GM21381 (cell line): ENCODE measurements at regions not wholly inside any gene's neighbourhood (a gene's known extent, or its start where the extent isn't known, plus 50 kb on each side); places are given as distances from the start of the nearest gene placed in this dataset.
"Not testable (repeated sequence)": the region's sequence is repeated elsewhere in the genome, so short reads cannot be mapped to it uniquely, and the experiment has no call there.

Experiments used
- ATAC-seq: cut with Tn5 transposase; IDR thresholded peaks from one replicate; pipeline ENCODE4 v1.9.1; 2021; ENCODE audit warnings: mild to moderate bottlenecking, moderate library complexity; ENCODE audit not compliant: unreplicated experiment

DNA sequence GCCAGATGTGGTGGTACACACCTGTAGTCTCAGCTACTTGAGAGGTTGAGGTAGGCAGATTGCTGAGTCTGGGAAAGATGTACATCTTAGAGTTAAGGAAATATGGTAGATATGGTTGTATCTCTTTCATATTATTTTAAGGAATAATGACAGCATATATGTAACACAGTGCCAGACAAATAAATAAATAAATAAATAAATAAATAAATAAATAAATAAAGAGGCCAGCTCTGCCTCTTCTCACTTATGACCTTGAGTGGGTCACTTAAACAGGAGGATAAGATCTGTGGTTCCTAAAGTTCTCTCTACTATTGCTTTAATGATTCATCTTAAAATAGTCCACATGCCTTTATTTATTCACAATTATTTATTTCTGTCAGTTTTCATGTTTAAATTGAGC, 890.9 kb upstream of the TENM4 start:
- ATAC-seq: no peak

DNA sequence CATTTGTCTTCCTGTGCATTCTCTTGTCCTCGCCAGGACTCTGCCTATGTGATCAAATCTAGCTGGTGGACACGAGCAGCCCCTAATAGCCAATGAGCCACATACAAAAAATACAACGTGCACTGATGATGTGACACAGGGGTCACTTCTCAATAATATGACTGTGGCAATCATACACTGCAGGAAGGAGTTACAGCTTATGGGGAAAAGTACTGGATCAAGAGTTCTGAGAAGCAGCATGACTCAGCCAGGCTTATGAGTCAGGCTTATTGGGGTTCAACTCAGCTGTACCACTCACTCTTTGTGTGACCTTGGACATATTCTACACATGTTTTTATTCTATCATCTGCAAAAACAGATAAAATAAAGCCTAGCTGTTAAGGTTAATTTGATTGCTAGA, 889.4 kb upstream of the TENM4 start:
- ATAC-seq: no peak

DNA sequence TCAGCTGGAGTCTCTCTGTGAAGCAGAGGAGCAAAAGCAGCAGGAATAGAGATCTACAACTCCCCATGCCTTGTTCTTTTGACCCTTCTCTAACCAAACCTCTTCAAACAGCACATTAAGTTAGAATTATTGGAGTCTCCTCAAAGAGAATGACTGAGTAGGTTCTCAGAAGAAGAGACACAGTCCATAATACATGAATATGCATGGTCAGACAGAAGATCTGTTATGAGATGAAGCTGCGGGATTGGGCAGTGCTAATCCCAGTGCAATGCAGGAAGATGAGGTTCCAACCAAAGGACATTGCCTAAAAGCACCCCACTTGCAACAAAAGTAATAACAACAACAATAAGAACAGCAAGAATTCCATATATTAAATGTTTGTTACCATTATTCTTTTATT, 887.9 kb upstream of the TENM4 start:
- ATAC-seq: no peak

DNA sequence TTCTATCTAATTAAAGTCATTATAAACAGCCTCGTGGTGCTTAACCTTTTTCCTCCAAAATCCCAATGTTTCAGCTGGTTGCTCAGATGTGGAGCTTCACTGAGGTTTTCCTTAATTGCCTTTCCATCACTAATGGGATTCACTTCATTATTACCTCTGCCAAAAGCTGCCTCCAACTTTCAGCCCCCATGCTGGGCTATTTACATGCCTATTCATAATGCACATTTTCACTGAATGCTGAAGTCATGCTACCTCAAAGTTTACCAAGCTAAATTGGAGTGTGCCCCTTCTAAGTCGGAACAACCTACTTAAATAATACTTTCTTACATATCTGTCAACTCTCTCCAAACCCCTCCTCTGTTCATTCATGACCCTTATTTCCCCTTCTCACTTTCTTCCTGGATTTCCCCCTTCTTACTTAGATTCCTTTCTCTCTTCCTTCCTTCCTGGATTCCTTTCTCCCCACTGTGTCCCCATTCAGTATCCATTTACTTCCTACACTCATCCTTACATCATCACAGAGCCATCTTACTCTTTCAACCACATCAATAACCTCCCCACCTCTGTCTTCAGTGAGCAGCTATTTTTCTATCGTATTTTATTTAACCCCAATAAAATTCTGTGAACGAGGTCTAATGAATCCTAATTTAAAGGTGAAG, 887.3 kb upstream of the TENM4 start:
- no peak for ATAC-seq

DNA sequence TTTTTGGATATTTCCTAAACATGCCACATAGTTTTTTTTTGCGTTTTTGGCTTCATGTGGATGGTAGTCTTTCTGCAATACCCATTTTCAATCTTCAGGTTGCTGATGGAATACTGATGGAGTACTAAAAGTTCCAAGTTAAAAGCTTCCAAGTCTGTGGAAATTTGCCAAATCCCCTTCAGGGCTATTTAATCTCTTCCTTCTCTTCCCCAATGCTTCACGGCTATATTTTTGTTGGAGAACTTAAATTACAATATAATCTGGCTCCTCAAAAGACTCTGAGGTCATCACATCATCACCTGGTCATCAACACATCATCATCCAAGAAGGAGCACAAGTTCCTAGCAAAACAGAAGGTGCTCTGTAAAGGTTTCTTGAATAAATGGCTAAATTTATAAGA, 881.0 kb upstream of the TENM4 start:
- no peak for ATAC-seq

DNA sequence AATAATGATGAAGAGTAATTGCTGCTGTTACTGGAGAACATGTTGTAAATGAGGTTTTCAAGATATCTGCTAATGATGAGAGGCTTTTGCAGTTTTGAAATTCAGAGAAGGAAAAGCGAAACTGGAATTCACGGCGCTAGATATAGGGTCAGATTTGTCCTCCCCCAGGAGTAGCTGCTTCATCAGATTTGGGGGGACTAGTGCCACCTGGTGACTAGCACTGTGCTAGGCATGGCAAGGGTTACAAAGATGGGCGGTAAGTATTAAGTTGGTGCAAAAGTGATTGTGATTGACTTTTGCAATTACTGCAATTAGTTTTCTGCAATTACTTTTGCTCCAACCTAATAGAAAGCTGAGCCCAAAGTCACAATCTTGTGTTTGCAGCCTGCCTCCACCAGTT, 879.9 kb upstream of the TENM4 start:
- ATAC-seq: no peak

DNA sequence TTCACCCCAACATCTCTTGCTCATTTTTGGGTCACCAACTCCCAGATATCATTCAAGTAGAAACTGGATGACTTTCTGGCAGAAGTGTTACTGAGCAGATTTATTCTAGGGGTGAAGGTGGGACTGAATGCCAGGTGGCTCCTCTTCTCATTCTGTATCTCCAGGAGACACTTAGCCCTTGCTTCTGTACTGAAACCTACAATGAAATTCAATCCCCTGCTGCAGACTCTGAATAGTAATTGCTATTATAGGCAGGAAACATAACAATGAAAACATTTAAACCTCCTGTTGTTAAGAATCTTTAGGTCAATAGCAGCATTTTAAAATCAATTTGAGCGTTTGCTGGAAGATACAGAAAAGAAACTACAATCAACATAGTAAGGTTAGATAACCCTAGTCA, 879.4 kb upstream of the TENM4 start:
- no peak for ATAC-seq

DNA sequence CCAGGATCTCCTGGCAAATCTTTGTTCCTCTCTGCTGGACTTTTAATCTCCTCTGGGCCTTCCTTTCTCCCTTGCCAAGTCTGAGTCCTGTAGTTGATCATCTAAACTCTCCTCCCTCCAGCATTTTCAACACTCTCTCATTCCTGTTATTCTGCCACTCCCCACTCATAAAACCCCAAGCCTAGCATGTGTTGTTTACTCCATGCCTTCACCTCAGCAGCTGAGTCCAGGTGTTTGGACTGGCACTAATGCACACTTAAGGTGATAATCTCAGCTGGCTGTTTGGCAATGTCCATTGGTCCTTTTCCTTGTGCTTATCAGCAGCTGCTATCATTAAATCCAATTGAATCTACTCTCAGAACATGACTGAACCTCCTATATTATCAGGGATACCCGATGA, 876.8 kb upstream of the TENM4 start:
- ATAC-seq: no peak

DNA sequence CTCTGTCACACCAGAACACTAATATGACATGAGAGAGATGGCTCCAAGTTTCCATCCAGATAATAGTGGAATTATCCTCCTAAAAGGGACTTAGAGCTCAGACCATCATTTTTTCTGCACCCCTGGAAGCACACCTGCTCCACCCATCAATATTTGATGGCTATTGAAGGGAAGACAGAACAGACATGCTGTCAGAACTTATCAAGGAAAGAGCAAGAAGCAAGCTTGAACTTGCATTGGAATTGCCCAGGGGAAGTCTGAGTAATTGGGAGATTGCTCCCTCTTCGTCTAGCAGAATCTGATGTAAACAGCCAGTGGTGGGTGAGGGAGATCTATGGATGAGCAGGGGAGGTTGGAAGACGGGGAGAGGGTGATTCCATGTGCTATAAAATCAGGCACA, 874.4 kb upstream of the TENM4 start:
- ATAC-seq: no peak

DNA sequence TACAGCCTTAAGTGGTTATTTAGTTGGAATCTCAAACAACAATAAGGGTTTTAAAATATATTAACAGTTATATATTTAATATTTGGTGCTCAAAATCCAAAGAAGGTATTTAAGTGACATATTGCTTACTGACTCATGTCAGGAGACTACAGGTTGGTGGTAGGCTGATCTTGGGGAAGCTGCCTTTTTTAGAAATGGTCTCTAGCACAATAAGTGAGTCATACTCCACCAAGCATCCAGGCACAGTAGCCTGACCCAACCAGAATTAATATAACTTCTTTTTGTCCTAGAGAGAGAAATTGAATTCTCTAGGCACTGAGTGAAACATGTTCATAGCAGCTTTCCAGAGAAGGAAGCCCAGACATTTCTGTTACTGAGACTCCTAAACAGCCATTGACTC, 868.5 kb upstream of the TENM4 start:
- ATAC-seq: no peak

DNA sequence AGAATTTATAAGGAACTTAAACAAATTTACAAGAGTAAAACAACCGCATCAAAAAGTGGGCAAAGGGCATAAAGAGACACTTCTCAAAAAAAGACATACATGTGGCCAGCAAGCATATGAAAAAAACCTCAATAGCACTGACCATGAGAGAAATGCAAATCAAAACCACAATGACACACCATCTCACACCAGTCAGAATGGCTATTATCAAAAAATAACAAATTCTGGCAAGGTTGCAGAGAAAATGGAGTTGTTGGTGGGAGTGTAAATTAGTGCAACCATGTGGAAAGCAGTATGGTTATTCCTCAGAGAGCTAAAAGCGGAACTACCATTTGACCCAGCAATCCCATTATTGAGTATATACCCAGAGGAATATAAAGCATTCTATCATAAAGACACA, 866.8 kb upstream of the TENM4 start:
- ATAC-seq: no peak

DNA sequence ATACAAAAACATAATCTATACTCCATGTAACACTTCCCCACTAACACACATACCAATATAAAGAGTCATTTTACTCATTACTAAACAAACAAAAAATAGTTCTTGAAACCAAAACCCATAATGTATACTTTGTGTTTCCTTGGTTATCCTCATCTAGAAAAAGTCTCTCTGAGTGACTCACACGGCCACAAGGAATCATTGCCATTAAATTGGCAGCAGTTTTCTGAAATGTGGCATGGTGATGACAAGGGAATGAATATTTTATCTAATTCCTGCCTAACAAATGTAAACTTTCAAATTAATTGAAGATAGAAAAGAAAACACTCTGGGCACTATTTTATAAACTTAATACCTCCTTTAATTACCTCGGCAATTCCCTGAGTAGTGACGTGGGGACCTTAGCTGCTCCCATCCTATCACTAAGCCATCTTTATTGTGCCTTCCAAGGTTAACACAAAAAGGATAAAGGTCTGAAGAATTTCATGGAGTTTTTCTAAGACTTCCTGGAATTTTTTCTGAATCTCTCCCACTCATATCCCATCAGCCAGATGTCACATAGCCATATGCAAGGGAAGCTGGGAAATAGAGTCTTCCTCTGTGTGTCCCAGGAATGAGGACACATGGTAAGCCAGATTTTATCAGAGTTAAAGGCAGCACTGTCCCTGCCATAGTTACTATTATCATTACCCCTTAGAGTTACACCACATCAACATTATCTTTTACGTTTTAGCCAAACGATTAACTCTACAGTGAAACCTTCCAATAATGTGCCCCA, 857.2 kb upstream of the TENM4 start:
- ATAC-seq: no peak

DNA sequence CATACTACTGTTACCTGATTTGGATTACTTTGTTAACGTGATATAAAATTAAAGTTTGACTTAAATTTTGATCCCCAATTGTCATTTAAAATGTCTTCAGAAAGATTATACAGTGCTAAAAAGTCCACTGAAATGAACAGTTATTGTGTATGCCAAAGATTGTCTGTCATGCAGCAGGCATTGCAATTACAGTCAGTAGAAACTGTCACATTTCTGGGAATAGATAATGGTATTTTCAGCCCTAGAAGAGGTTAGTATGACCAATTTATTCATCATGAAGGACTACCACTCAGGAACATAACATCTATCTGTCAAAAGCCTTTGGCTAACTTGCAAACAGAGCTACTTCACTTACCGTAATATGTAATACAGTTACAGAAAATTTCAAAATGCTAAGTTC, 852.5 kb upstream of the TENM4 start:
- ATAC-seq: no peak

DNA sequence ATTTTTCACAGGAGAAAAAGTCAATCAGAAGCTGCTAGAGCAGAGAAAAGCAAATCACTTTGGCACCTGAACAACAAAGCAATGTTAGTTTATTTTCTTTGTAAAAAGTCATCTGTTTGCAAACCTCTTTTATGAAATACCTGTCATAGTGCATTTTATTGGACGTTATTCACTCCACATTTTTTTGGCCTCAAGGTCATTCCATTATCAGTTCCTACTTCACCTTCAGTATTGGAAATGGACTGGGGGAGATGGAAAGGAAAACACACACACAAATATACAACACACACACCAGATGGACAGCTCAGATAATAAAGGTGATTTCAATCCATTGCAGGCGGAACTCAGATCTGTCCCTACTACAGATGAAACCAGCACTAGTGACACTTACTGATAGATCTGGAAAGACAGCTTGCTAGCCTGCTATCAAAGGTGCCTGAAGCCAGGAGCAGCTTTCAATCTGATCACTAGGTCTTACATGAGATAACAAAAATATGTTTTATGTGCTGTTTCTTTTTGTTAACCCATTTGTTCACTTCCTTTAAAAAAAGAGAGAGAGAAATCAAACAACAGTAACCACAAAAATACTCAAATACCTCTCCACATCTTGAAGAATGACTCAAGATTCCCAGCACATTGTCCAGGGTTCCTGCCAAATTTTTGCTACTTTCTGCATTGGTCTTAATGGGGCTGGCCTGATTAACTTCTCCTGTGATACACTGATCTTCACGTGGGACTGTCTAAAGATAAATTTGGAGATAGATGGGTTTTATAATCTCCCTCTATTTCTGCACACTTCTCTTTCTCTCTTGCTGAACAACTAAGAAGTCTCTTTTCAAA, 844.3 kb upstream of the TENM4 start:
- ATAC-seq: no peak

DNA sequence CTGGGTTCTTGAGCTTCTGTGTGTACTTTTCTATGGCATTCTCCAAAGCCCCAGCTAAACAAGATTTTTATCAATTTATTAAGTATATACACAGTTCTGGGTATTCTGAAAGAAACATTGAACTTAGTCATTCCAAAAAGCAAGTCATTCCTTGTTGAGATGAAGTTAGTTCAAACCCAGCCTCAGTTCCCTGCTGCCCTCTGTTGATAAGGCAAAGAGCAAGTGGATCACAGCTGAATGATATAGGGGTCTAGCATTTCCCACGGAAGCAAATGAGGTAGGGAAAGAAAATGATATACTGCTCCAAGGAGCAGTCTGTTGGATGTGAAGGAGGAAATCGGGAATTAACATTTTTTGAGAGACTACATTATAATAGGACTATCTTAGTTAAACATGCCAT, 841.8 kb upstream of the TENM4 start:
- ATAC-seq: no peak

DNA sequence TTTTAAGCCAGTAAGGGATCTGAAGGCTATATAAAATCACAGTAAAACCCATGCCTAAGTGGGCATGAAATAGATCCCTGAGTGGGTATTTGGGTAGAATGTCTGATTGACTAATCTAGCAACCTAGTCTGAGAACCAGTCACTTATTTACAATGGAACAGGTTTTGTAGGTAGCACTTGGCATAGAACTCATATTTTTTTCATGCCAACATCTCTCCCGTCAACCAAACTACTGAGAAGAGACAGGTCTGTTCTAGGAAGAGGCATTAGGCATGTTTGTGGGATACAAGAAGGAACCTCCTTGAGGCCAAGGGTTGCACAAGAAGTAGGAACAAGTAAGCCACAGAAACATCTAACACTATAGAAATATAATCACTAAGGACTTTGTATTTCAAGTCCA, 840.4 kb upstream of the TENM4 start:
- no peak for ATAC-seq

DNA sequence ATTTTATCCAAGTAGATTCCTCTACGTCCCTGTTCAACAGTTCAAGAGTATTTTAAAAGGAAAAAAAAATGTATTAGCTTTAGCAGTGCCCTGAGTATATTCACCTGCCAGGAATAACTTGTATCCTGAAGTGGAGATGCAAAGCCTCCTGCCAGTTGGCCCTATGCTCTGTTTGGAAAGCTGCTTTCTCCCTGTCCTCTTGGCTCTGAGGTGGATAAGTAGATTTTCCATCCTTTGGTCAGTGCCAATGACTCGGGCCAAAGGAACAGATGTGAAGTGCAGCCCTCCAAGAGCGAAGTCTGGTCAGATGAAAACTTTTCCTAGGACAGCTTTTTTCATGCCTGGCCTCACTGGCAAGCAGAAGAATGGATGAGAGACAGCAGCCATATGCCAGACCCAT, 839.9 kb upstream of the TENM4 start:
- ATAC-seq: no peak

DNA sequence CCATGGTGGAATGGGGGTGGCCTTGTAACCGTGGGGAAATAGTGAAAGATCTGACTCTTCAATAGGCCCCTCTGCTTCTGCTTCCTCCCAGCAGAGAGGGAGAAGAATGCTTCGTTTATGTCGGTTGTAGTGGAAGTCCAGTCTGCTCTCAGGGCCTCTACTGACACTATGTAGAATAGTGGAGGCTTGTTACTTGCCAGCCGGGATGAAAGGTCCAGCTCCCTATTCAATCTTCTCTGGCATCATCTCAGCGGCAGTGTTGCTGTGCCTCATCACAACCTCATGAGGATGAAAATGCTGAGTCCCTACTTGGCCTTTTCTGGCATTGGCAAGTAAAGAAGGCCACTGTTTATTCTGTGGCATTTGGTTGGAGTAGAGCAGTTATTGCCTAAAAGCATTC, 820.9 kb upstream of the TENM4 start:
- no peak for ATAC-seq

DNA sequence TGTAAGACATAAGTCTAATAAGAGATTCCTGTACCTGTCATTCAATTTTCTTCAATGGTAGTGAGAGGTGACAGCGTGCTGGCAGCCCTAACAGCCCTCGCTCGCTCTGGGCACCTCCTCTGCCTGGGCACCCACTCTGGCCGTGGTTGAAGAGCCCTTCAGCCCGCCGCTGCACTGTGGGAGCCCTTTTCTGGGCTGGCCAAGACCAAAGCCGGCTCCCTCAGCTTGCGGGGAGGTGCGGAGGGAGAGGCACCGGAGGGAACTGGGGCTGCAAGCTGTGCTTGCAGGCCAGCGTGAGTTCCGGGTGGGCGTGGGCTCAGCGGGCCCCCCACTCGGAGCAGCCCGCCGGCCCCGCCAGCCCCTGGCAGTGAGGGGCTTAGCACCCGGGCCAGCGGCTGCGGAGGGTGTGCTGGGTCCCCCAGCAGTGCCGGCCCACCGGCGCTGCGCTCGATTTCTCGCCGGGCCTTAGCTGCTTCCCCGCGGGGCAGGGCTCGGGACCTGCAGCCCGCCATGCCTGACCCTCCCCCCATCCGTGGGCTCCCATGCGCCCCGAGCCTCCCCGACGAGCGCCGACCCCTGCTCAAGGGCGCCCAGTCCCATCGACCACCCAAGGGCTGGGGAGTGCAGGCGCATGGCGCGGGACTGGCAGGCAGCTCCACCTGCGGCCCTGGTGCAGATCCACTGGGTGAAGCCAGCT, 816.6 kb upstream of the TENM4 start:
- not testable (repeated sequence) for ATAC-seq

DNA sequence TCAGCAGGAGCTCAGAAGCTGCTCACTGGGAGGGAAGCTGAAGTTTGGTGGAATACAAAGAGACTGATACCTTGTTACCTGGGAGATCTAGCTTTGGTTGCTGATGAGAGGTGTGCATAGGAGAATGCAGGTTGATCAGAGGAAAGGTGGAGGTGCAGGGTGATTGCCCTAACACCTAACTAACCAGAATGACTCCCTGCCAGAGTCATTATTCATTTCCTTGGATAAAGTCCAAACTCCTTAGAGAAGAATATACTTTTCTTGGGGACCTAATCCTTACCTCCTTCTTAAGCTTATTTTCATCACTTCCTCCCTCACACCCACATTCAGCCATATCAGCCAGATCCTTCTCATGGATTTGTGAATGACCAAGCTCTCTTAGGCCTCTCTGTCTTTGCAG, 814.2 kb upstream of the TENM4 start:
- ATAC-seq: no peak

DNA sequence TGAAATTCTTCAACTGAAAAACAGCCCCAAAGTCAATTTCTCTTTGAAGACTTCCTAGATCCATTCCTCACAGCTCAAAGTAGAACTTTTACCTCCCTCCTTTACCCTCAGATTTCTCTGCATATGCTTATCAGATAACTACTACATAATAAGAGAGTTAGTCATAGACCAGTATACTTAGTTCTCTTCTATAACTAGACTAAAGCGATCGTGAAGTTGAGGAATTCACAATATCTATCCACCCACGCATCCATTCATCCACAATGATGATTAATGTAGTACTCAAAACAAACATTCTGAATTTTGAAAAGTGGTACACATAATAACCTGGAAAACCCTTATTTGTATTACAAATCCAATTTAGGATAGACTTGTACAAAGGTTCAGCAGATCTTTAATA, 800.9 kb upstream of the TENM4 start:
- ATAC-seq: no peak
